SK-N-SH treated with all-trans-retinoic acid at 6 μM for 48 hours (cell line): ENCODE measurements at regions not wholly inside any gene's neighbourhood (a gene's known extent, or its start where the extent isn't known, plus 50 kb on each side); places are given as distances from the start of the nearest gene placed in this dataset.

ENCODE experiments used
- CREB5 ChIP-seq: fragments of 250-450 bp; sonication (Bioruptor Pico); IDR thresholded peaks from 2 replicates; pipeline ENCODE4 v1.5.1; 2020; ENCODE audit warnings: low read depth, mild to moderate bottlenecking, moderate library complexity
- SNAI2 ChIP-seq: fragments of 250-450 bp; sonication (Bioruptor Pico); IDR thresholded peaks from 2 replicates; pipeline ENCODE4 v1.5.0; 2020; ENCODE audit warnings: mild to moderate bottlenecking, moderate library complexity
- ZNF565 ChIP-seq: fragments of 450-650 bp; formaldehyde crosslinking; conservative IDR thresholded peaks from 2 replicates; pipeline ENCODE4 v1.5.0; 2020; ENCODE audit warnings: low read depth, mild to moderate bottlenecking, moderate library complexity

- TF ChIP-seq CREB5: no peak
- TF ChIP-seq SNAI2 (CRISPR knock-in tag): no peak
- no peak for TF ChIP-seq ZNF565 (CRISPR knock-in tag)
Observed at GRCh38 chr16:65222049-65222448, 100.2 kb upstream of the CDH11 start.
